SJCRH30 (cell line): ENCODE measurements at regions not wholly inside any gene's neighbourhood (a gene's known extent, or its start where the extent isn't known, plus 50 kb on each side); places are given as distances from the start of the nearest gene placed in this dataset.
A peak's percentile ranks its signal among the peaks of the same experiment; 100 is the strongest.

Experiments used
- DNase-seq, 2 experiments: peaks; one replicate each; pipeline ENCODE4 v3.0.0-alpha.2; 2015 to 2020
- H3K27ac ChIP-seq: fragments of 250-450 bp; sonication (Bioruptor Pico); 2 replicates; pipeline ENCODE4 v1.5.1; 2020; ENCODE audit warnings: mild to moderate bottlenecking, moderate library complexity
- H3K27me3 ChIP-seq: fragments of 250-450 bp; sonication (Bioruptor Pico); 2 replicates; pipeline ENCODE4 v1.5.1; 2020; ENCODE audit warnings: mild to moderate bottlenecking, moderate library complexity
- H3K36me3 ChIP-seq: fragments of 250-450 bp; sonication (Bioruptor Pico); 2 replicates; pipeline ENCODE4 v1.5.1; 2020; ENCODE audit warnings: mild to moderate bottlenecking, moderate library complexity
- H3K4me1 ChIP-seq: fragments of 250-450 bp; sonication (Bioruptor Pico); 2 replicates; pipeline ENCODE4 v1.5.1; 2020; ENCODE audit warnings: mild to moderate bottlenecking, moderate library complexity
- H3K4me3 ChIP-seq: fragments of 250-450 bp; sonication (Bioruptor Pico); 2 replicates; pipeline ENCODE4 v1.5.1; 2020; ENCODE audit warnings: mild to moderate bottlenecking, moderate library complexity
- H3K9me3 ChIP-seq: fragments of 250-450 bp; sonication (Bioruptor Pico); replicated peaks from 2 replicates; pipeline ENCODE4 v1.5.1; 2020; ENCODE audit warnings: mild to moderate bottlenecking, moderate library complexity

GRCh38 chr14:44297437-44297836, 209.6 kb downstream of the FSCB start:
- Histone ChIP-seq H3K27ac (no peak overlapping the region), H3K4me3 (no peak overlapping the region), H3K9me3 (peaks cover 10% of the 10 kb centered on the region), H3K36me3 (no peaks in the 10 kb centered on the region; the same call in 1 of the 2 replicates), H3K4me1 (peaks cover 7% of the 10 kb centered on the region), H3K27me3 (no peaks in the 10 kb centered on the region)
- no peak for DNase-seq

DNA sequence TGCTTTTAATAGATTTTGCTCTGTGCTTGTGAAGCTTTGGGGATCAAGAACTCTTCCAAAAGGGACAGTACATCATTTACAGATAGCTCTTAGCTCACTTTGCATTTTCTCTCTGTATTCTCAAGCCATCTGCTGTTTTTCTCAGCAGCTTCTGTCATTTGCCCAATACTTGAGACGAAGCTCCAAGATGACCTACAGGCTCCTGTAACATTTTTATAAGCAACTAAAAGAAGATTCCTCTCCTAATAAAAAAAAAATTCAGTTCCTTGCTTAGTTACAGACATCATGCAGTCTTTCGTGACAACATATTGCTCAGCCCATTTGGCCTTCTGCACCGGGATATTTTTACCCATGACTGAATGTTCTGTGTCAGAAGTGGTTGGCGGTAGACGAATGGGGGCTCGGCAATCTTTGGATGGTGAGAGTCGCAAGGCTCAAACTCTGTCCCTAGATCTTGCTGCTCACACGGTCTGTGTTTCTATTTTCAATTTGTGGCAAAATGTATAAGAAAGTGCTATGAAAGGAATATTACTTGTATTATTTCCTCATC, 215.6 kb downstream of the FSCB start:
- Histone ChIP-seq H3K4me1 (no peaks in the 10 kb centered on the region), H3K27ac (no peak overlapping the region), H3K9me3 (0 out of 2 replicates have a peak, but pooled peaks cover 4% of the 10 kb centered on the region), H3K36me3 (no peaks in the 10 kb centered on the region), H3K4me3 (no peak overlapping the region), H3K27me3 (no peaks in the 10 kb centered on the region)
- DNase-seq = no peak

DNA sequence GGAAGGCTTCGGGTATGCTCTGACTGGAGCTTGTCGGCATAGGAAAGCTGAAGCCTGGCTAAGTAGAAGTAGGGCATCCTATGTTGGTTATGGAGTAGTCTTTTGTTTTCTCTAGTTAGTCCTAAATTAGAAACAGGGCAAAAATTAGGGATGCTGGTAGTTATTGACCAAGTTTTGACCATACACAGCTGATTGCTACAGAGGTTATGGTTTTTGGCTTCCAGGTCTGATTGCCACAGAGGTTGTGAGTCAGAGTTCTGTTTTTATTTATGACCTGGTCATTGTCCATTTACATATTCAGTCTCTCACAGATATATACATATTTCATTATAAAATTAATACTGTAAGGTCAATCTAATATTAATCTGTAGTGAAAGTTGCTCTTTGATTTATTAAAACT, 219.2 kb downstream of the FSCB start:
- DNase-seq = no peak

GRCh38 chr14:44286201-44286600, 220.9 kb downstream of the FSCB start:
- DNase-seq = no peak
- Histone ChIP-seq H3K9me3 (no peaks in the 10 kb centered on the region), H3K36me3 (no peaks in the 10 kb centered on the region), H3K4me1 (no peaks in the 10 kb centered on the region), H3K27me3 (no peaks in the 10 kb centered on the region), H3K4me3 (no peak overlapping the region), H3K27ac (no peak overlapping the region)

More for the DNA sequence above, 219.2 kb downstream of the FSCB start:
- Histone ChIP-seq H3K4me1 (no peaks in the 10 kb centered on the region), H3K27me3 (no peaks in the 10 kb centered on the region), H3K4me3 (no peak overlapping the region), H3K27ac (no peak overlapping the region), H3K9me3 (no peaks in the 10 kb centered on the region), H3K36me3 (no peaks in the 10 kb centered on the region)

- Histone ChIP-seq H3K9me3 (no peaks in the 10 kb centered on the region), H3K4me1 (no peaks in the 10 kb centered on the region), H3K27me3 (no peaks in the 10 kb centered on the region), H3K36me3 (no peaks in the 10 kb centered on the region), H3K27ac (no peak overlapping the region), H3K4me3 (no peak overlapping the region)
- no peak for DNase-seq
These were observed 223.2 kb downstream of the FSCB start for GRCh38 chr14:44283836-44284235.

DNA sequence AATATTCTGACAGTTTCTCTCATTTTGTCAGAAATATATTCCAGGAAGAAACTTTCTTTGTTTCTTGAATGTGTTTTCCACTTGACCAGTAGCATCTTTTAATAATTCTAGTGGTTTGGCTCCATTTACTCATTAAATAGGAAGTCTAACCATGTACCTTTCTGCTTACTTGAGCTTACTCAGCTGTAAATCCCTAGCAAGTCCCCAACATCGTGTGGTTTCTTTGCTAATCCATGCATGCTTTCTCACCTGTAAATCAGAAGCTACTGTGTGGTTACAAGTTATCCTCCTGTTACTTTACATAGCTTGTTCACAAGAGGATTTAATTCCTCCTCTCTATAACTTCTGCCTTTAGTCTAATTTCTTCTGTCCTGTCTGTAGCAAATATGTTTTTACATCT, 227.7 kb downstream of the FSCB start:
- Histone ChIP-seq H3K9me3 (no peaks in the 10 kb centered on the region), H3K27me3 (no peaks in the 10 kb centered on the region), H3K4me1 (no peaks in the 10 kb centered on the region), H3K36me3 (no peaks in the 10 kb centered on the region), H3K4me3 (no peak overlapping the region), H3K27ac (no peak overlapping the region)
- DNase-seq = no peak

- Histone ChIP-seq H3K27ac (no peak overlapping the region), H3K27me3 (no peaks in the 10 kb centered on the region), H3K4me1 (no peaks in the 10 kb centered on the region), H3K36me3 (no peaks in the 10 kb centered on the region), H3K4me3 (no peak overlapping the region), H3K9me3 (no peaks in the 10 kb centered on the region)
- no peak for DNase-seq
These were observed 235.4 kb downstream of the FSCB start for GRCh38 chr14:44271637-44272036.

GRCh38 chr14:44271006-44271405, 236.1 kb downstream of the FSCB start:
- no peaks in the 10 kb centered on the region for H3K4me1 ChIP-seq
- no peak overlapping the region for H3K27ac ChIP-seq
- DNase-seq = no peak
- no peaks in the 10 kb centered on the region for H3K9me3 ChIP-seq
- no peaks in the 10 kb centered on the region for H3K36me3 ChIP-seq
- no peaks in the 10 kb centered on the region for H3K27me3 ChIP-seq
- H3K4me3 ChIP-seq = no peak overlapping the region

DNA sequence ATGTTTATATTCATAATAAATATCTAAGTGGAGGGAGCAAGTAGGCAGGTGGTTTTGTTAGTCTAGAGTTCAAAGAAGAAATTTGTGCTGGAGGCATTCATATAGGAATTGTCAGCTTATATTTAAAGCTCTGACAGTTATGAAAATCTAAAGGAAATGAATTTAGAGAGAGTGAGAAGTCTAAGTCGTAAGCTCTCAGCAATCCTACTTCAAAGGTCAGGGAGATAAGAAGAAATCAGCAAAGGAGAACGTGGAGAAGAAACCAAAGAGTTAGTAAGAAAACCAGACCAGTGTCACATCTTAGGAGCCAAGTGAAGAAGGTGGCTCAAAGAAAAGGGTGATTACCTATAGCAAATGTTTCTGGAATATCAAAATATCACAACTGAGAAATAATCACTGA, 241.8 kb downstream of the FSCB start:
- Histone ChIP-seq H3K36me3 (no peaks in the 10 kb centered on the region), H3K4me1 (no peaks in the 10 kb centered on the region), H3K27me3 (no peaks in the 10 kb centered on the region), H3K4me3 (no peak overlapping the region), H3K27ac (no peak overlapping the region), H3K9me3 (0 out of 2 replicates have a peak, but pooled peaks cover 4% of the 10 kb centered on the region)
- DNase-seq = no peak

GRCh38 chr14:44215660-44216059, 291.4 kb downstream of the FSCB start:
- Histone ChIP-seq H3K36me3 (no peaks in the 10 kb centered on the region), H3K9me3 (peaks cover 8% of the 10 kb centered on the region; the same call in 1 of the 2 replicates)
- no peak for DNase-seq

DNA sequence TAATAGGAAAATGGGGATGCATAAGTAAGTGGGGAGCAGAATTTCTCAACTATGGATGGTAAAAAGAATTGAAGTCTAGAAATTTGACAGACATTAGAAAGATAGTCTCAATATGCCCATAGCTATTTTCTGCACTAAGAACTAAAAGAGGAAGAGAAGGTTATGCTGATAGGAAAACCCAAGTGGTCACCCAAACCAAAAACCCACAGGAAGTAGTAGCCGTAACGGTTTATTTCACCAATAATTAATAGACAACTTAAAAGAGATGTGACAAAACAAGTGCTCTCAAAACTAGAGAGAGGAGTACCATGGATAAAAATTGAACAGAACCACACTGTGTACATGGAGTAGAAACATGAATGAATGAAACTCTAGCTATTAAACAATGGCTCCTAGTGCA, 295.4 kb downstream of the FSCB start:
- Histone ChIP-seq H3K4me1 (no peaks in the 10 kb centered on the region), H3K27me3 (no peaks in the 10 kb centered on the region), H3K36me3 (no peaks in the 10 kb centered on the region), H3K27ac (no peak overlapping the region), H3K9me3 (peaks cover 8% of the 10 kb centered on the region; the same call in 1 of the 2 replicates), H3K4me3 (no peak overlapping the region)
- DNase-seq = no peak

More at GRCh38 chr14:44215660-44216059, 291.4 kb downstream of the FSCB start:
- H3K27me3 ChIP-seq = no peaks in the 10 kb centered on the region
- H3K4me1 ChIP-seq = no peaks in the 10 kb centered on the region
- no peak overlapping the region for H3K27ac ChIP-seq
- no peak overlapping the region for H3K4me3 ChIP-seq

- peak overlapping the region; percentile 48 for H3K27ac ChIP-seq
- no peak overlapping the region for H3K4me3 ChIP-seq
- H3K36me3 ChIP-seq = no peaks in the 10 kb centered on the region
- peak; percentile 13 to 32 for DNase-seq
- no peaks in the 10 kb centered on the region for H3K27me3 ChIP-seq
- H3K9me3 ChIP-seq = no peaks in the 10 kb centered on the region; the same call in 1 of the 2 replicates
- peaks cover 14% of the 10 kb centered on the region for H3K4me1 ChIP-seq
These were observed 302.8 kb downstream of the FSCB start for GRCh38 chr14:44204061-44204835.

DNA sequence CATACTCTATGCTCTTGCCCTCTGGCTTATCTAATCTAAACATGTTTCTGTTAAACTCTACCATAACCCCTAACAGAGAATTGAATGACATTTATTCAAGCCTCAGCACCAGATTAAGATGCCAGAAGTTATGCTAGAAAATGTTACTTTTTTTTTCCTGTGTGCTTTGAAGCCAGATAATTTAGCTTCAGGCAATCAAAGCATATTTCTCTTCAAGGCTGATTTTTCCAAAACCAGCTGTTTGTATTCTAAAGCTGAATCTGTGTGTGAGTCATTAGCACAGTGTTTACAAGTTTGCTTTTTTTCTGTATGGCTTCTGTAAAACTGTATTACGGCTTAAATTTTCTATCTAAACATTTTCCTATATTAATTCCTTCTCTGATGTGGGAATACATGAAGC, 326.1 kb downstream of the FSCB start:
- no peak overlapping the region for H3K4me3 ChIP-seq
- DNase-seq = peak in 1 of 2 experiments; percentile 38
- H3K27ac ChIP-seq = no peak overlapping the region; the same call in 1 of the 2 replicates
- H3K36me3 ChIP-seq = no peaks in the 10 kb centered on the region
- no peaks in the 10 kb centered on the region for H3K27me3 ChIP-seq
- H3K9me3 ChIP-seq = peaks cover 6% of the 10 kb centered on the region; the same call in 1 of the 2 replicates
- H3K4me1 ChIP-seq = peaks cover 5% of the 10 kb centered on the region

DNA sequence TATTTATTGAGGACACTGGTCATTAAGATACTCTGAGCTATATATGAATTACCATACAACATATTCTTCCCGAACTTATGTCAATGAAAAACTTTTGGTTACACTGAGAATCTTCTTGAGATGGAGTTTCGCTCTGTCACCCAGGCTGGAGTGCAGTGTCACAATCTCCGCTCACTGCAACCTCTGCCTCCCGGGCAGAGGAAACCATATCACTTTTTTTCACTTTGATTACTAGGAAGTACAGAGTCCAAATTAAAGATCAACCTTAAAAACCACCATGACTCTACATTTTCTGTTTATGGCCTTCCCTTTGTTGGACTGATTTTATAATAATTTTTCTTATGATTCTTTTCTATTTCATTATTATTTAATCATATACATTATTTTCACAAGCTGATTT, 336.5 kb downstream of the FSCB start:
- no peaks in the 10 kb centered on the region for H3K9me3 ChIP-seq
- no peak overlapping the region for H3K4me3 ChIP-seq
- H3K27me3 ChIP-seq = no peaks in the 10 kb centered on the region
- H3K36me3 ChIP-seq = no peaks in the 10 kb centered on the region
- peaks cover 14% of the 10 kb centered on the region for H3K4me1 ChIP-seq
- DNase-seq = no peak
- H3K27ac ChIP-seq = no peak overlapping the region

- H3K9me3 ChIP-seq = no peaks in the 10 kb centered on the region
- H3K27ac ChIP-seq = no peak overlapping the region
- no peak overlapping the region for H3K4me3 ChIP-seq
These were observed 337.0 kb downstream of the FSCB start for GRCh38 chr14:44170101-44170500.

More at GRCh38 chr14:44170101-44170500, 337.0 kb downstream of the FSCB start:
- Histone ChIP-seq H3K4me1 (peaks cover 16% of the 10 kb centered on the region), H3K27me3 (no peaks in the 10 kb centered on the region), H3K36me3 (no peaks in the 10 kb centered on the region)
- DNase-seq = no peak
